HepG2 (cell line): ENCODE measurements at regions not wholly inside any gene's neighbourhood (a gene's known extent, or its start where the extent isn't known, plus 50 kb on each side); places are given as distances from the start of the nearest gene placed in this dataset.

Experiments used
- EZH2 ChIP-seq: conservative IDR thresholded peaks from 2 replicates; pipeline ENCODE4 v1.6.1; 2012; ENCODE audit warnings: mild to moderate bottlenecking, low read depth, low read length, moderate library complexity
- HNRNPL ChIP-seq: fragments of 200-400 bp; formaldehyde crosslinking; IDR thresholded peaks from 2 replicates; pipeline ENCODE4 v1.6.1; 2017; ENCODE audit warnings: mild to moderate bottlenecking, low read depth, low read length
- PHF21A ChIP-seq: sonication (generic); formaldehyde crosslinking; IDR thresholded peaks from 2 replicates; pipeline ENCODE4 v1.5.0; 2020; ENCODE audit warnings: mild to moderate bottlenecking, missing genetic modification reagents
- POLR2A ChIP-seq, 2 experiments: IDR thresholded peaks; 2 replicates each; pipeline ENCODE4 v1.6.1; 2011; ENCODE audit warnings: low read depth in 2 of 2, low read length in 2 of 2, mild to moderate bottlenecking in 1 of 2, moderate library complexity in 1 of 2; ENCODE audit not compliant: insufficient read depth in 1 of 2
- RAD21 ChIP-seq: fragments of 450-650 bp; formaldehyde crosslinking; IDR thresholded peaks from 2 replicates; pipeline ENCODE4 v1.5.0; 2020; ENCODE audit warnings: mild to moderate bottlenecking
- ZNF232 ChIP-seq: sonication (generic); formaldehyde crosslinking; IDR thresholded peaks from 2 replicates; pipeline ENCODE4 v1.4.0; 2020; ENCODE audit warnings: missing genetic modification reagents, borderline replicate concordance

DNA sequence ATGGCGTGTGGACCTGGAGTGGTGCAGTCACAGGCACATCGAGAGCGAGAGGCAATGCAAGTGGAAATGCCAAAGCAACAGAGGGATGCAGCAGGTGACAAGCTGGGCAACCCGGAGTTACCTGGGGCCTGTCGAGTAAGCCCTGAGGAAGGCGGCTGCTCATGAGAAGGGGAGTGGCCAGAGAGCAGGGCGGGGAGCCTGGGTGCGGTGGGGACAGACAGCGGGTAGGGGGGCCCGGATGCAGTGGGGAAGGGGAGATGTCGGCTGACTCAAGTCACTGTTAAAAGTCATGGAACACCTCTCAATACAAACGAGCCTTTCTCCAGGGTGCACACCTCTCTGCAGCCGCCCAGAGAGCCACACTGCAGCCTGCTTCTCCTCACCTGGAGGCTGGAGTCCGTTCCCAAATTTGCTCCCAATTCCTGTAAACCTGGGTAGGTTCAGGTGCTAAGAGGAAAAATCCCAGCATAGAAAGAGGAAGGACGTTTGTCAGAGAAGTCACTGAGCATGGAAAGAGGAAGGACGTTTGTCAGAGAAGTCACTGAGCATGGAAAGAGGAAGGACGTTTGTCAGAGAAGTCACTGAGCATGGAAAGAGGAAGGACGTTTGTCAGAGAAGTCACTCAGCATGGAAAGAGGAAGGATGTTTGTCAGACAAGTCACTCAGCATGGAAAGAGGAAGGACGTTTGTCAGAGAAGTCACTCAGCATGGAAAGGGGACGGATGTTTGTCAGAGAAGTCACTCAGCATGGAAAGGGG is 71.7 kb upstream of the TWIST2 start:
- TF ChIP-seq POLR2A (IDR thresholded peaks at IDR 0.05; ENCODE audit: insufficient read depth in 1 of 2, low read depth in 2 of 2, low read length in 2 of 2) (no peak), ZNF232 (CRISPR knock-in tag) (no peak), EZH2 (no peak), RAD21 (CRISPR knock-in tag) (no peak), HNRNPL (no peak), PHF21A (CRISPR knock-in tag) (no peak)
